Keratinocyte (primary cell): ENCODE measurements at regions not wholly inside any gene's neighbourhood (a gene's known extent, or its start where the extent isn't known, plus 50 kb on each side); places are given as distances from the start of the nearest gene placed in this dataset.
A peak's percentile ranks its signal among the peaks of the same experiment; 100 is the strongest.

Source experiments
- DNase-seq: peaks from one replicate; pipeline ENCODE4 v3.0.0-alpha.2; 2011; ENCODE audit warnings: low read depth, missing footprints, low spot score
- FAIRE-seq: peaks from 2 replicates; lab custom pipeline; 2011; peaks lifted over from hg19 to GRCh38; lab: Jason Lieb, UNC
- H2AFZ ChIP-seq: 2 replicates; pipeline ENCODE4 v1.6.0; 2012; ENCODE audit warnings: low read length, control low read depth, inconsistent platforms; ENCODE audit not compliant: control insufficient read depth
- H3K27ac ChIP-seq: 2 replicates; pipeline ENCODE4 v1.5.1; 2011; ENCODE audit warnings: low read length; ENCODE audit not compliant: control insufficient read depth, insufficient read depth
- H3K27me3 ChIP-seq: 3 replicates; pipeline ENCODE4 v1.6.0; 2011; ENCODE audit warnings: low read length; ENCODE audit not compliant: control insufficient read depth, insufficient read depth; ENCODE audit errors: extremely low read depth
- H3K36me3 ChIP-seq, 2 experiments: 2 replicates in 1 of 2; 3 replicates in 1 of 2; pipeline ENCODE4 v1.5.1; 2011; ENCODE audit warnings: low read length in 2 of 2, mild to moderate bottlenecking in 1 of 2; ENCODE audit not compliant: control insufficient read depth in 2 of 2, insufficient read depth in 2 of 2; ENCODE audit errors: extremely low read depth in 1 of 2
- H3K4me1 ChIP-seq: 3 replicates; pipeline ENCODE4 v1.5.1; 2011; ENCODE audit warnings: low read length; ENCODE audit not compliant: control insufficient read depth, insufficient read depth; ENCODE audit errors: extremely low read depth
- H3K4me2 ChIP-seq: 3 replicates; pipeline ENCODE4 v1.6.0; 2011; ENCODE audit warnings: low read depth, low read length; ENCODE audit not compliant: control insufficient read depth, insufficient read depth; ENCODE audit errors: extremely low read depth
- H3K4me3 ChIP-seq, 3 experiments: fragments of 200-600 bp in 1 of 3; sonication (generic) in 1 of 3; 2 replicates in 2 of 3; 3 replicates in 1 of 3; pipeline ENCODE4 v1.5.1; 2011 to 2016; ENCODE audit warnings: low read length in 3 of 3, mild to moderate bottlenecking in 3 of 3, control low read depth in 2 of 3, inconsistent platforms in 1 of 3, low read depth in 1 of 3, mixed read lengths in 1 of 3, mixed run types in 1 of 3, moderate library complexity in 1 of 3; ENCODE audit not compliant: control insufficient read depth in 2 of 3, insufficient read depth in 2 of 3; ENCODE audit errors: extremely low read depth in 1 of 3
- H3K79me2 ChIP-seq: 2 replicates; pipeline ENCODE4 v1.6.0; 2012; ENCODE audit warnings: low read length; ENCODE audit not compliant: control insufficient read depth, insufficient read depth
- H3K9ac ChIP-seq: 3 replicates; pipeline ENCODE4 v1.6.0; 2011; ENCODE audit warnings: low read length; ENCODE audit not compliant: control insufficient read depth, insufficient read depth; ENCODE audit errors: extremely low read depth
- H3K9me1 ChIP-seq: 3 replicates; pipeline ENCODE4 v1.6.0; 2011; ENCODE audit warnings: low read length; ENCODE audit not compliant: control insufficient read depth, insufficient read depth; ENCODE audit errors: extremely low read depth
- H3K9me3 ChIP-seq: 2 replicates; pipeline ENCODE4 v1.5.1; 2012; ENCODE audit warnings: low read depth, low read length; ENCODE audit not compliant: control insufficient read depth
- H4K20me1 ChIP-seq: 3 replicates; pipeline ENCODE4 v1.6.0; 2011; ENCODE audit warnings: low read length; ENCODE audit not compliant: control insufficient read depth, insufficient read depth; ENCODE audit errors: extremely low read depth
- CTCF ChIP-seq, 3 experiments: IDR thresholded peaks in 1 of 3; conservative IDR thresholded peaks in 1 of 3; optimal IDR thresholded peaks in 1 of 3; 2 replicates in 2 of 3; 3 replicates in 1 of 3; pipeline versions ENCODE3 to v1.5.1; 2011; ENCODE audit warnings: low read length in 3 of 3, mild to moderate bottlenecking in 3 of 3, moderate library complexity in 2 of 3, control low read depth in 1 of 3, inconsistent platforms in 1 of 3; ENCODE audit not compliant: insufficient read depth in 2 of 3; ENCODE audit errors: extremely low read depth in 1 of 3
- EZH2 ChIP-seq: IDR thresholded peaks from one replicate; pipeline ENCODE4 v1.6.1; 2012; ENCODE audit warnings: inconsistent platforms, mild to moderate bottlenecking, low read length, moderate library complexity
- dilution Hi-C: fragments of 300-500 bp; cut with MboI; formaldehyde crosslinking; loops from one replicate; pipeline ENCODE4 v1.7.0; 2020; ENCODE audit warnings: low sequenced_read_pairs; ENCODE audit not compliant: extremely low pct_ligation_motif_present

- dilution Hi-C loops, result no loop called here
- no peak overlapping the region for H3K27ac ChIP-seq
- no peak for FAIRE-seq
Observed at GRCh38 chr4:100879471-100879870, 361.6 kb upstream of the EMCN start.

DNA sequence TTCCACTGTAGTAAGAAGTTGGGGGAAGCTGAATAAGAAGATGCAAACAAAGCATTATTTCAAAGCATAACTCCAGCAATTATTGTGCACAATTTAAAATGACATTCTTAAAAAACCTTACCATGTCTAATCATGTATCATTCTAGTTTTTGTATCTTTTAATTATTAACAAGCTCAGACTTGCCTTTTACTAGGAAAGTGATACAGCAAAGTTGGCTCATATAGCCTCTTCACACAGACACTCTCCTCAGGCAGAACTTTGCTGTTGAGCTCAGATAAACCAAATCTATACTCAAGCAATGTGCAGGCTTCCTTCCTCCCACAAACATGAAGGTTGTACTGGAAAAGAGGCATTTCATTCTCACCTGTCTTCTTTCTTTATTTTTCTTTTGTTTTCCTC is 358.7 kb upstream of the EMCN start:
- Histone ChIP-seq H3K4me3 (no peak overlapping the region), H3K4me2 (no peak overlapping the region), H2AFZ (no peak overlapping the region), H3K27ac (no peak overlapping the region), H3K79me2 (no peaks in the 10 kb centered on the region), H3K9me1 (no peaks in the 10 kb centered on the region), H3K4me1 (peaks cover 9% of the 10 kb centered on the region), H3K9me3 (no peaks in the 10 kb centered on the region), H3K36me3 (no peaks in the 10 kb centered on the region), H3K27me3 (no peaks in the 10 kb centered on the region), H3K9ac (no peak overlapping the region), H4K20me1 (no peaks in the 10 kb centered on the region)
- FAIRE-seq, result peak; percentile 57
- dilution Hi-C loops, result no loop called here
- no peak for DNase-seq
- TF ChIP-seq EZH2 (no peak), CTCF (optimal IDR thresholded peaks at IDR 0.05 in 1 of 3, IDR thresholded peaks at IDR 0.05 in 1 of 3, conservative IDR thresholded peaks at IDR 0.05 in 1 of 3; ENCODE audit: extremely low read depth in 1 of 3, insufficient read depth in 2 of 3, low read length in 3 of 3) (no peak)

More at GRCh38 chr4:100879471-100879870, 361.6 kb upstream of the EMCN start:
- Histone ChIP-seq H2AFZ (no peak overlapping the region), H3K27me3 (no peaks in the 10 kb centered on the region), H4K20me1 (no peaks in the 10 kb centered on the region), H3K4me2 (no peak overlapping the region), H3K4me1 (peaks cover 6% of the 10 kb centered on the region), H3K9ac (no peak overlapping the region), H3K9me1 (no peaks in the 10 kb centered on the region), H3K36me3 (no peaks in the 10 kb centered on the region), H3K9me3 (no peaks in the 10 kb centered on the region), H3K4me3 (no peak overlapping the region), H3K79me2 (no peaks in the 10 kb centered on the region)
- DNase-seq, result no peak
- no peak for TF ChIP-seq EZH2
- no peak for TF ChIP-seq CTCF (optimal IDR thresholded peaks at IDR 0.05 in 1 of 3, IDR thresholded peaks at IDR 0.05 in 1 of 3, conservative IDR thresholded peaks at IDR 0.05 in 1 of 3; ENCODE audit: extremely low read depth in 1 of 3, insufficient read depth in 2 of 3, low read length in 3 of 3)
